ENCODE measurements at regions not wholly inside any gene's neighbourhood (a gene's known extent, or its start where the extent isn't known, plus 50 kb on each side); places are given as distances from the start of the nearest gene placed in this dataset.

GRCh38 chr18:28334516-28334915 lies 157.6 kb upstream of the CDH2 start (continued):
- TF ChIP-seq CHD7 (IDR thresholded peaks at IDR 0.05; ENCODE audit: insufficient replicate concordance, low read length): no peak
- TF ChIP-seq MAX (IDR thresholded peaks at IDR 0.05): no peak
- TF ChIP-seq JUN (IDR thresholded peaks at IDR 0.05; ENCODE audit: low read depth, low read length): no peak
- no peak for TF ChIP-seq KDM1A (IDR thresholded peaks at IDR 0.05; ENCODE audit: borderline replicate concordance, low read length)
- TF ChIP-seq YY1 (IDR thresholded peaks at IDR 0.05; ENCODE audit: low read depth, low read length): no peak
- TF ChIP-seq CTBP2 (IDR thresholded peaks at IDR 0.05; ENCODE audit: borderline replicate concordance, insufficient read depth, insufficient read length, low read length): no peak
- TF ChIP-seq SIX5 (IDR thresholded peaks at IDR 0.05; ENCODE audit: low read depth, low read length): no peak
